ENCODE measurements at regions not wholly inside any gene's neighbourhood (a gene's known extent, or its start where the extent isn't known, plus 50 kb on each side); places are given as distances from the start of the nearest gene placed in this dataset.

DNA sequence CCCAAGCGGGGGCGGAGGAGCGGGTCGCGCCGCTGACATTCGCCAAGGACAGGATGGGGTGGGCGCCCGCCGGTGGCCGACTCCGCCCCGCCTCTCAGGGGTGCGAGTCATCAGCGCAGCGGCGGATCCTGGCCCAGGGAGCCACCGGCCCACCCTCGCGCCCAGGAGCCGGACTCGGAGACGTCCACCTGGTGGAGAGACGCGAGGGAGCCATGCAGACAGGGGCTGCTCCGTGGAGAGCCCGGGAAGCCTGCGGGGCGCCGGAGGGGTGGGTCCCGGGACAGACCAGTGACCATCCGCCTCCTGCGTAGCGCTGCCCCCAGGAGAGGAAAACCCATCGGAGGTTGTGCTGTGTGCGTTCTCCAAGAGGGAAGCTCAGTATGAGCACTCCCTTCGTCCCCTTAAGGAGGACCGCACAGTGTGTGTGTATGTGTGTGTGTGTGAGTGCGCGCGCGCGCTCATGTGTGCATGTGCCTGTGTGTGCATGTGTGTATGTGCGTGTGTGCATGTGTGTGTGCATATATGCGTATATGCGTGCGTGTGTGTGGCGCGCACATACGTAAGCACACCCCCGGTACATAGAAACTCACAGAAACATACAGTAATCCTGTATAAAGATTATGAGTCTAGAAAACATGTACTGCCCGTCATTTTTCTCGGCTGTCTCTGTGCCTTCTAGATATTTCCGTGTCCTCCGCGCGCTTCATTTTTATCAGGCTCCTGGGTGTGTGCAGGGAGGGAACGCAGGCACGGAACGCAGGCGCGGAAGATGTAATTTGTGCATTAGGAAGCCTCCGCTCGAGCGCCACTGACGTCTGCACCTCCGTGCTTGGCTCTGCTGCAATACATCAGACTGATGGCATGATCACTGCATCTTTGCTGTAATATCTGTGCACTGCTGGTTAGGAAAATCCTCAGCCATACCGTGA is 158.9 kb downstream of the TBXT start:
- peak overlapping the region; percentile 14; the same call in 1 of the 2 replicates for H3K4me3 ChIP-seq (ENCODE audit: control insufficient read depth, low read depth, low read length)
- TF ChIP-seq, protein P1, sequence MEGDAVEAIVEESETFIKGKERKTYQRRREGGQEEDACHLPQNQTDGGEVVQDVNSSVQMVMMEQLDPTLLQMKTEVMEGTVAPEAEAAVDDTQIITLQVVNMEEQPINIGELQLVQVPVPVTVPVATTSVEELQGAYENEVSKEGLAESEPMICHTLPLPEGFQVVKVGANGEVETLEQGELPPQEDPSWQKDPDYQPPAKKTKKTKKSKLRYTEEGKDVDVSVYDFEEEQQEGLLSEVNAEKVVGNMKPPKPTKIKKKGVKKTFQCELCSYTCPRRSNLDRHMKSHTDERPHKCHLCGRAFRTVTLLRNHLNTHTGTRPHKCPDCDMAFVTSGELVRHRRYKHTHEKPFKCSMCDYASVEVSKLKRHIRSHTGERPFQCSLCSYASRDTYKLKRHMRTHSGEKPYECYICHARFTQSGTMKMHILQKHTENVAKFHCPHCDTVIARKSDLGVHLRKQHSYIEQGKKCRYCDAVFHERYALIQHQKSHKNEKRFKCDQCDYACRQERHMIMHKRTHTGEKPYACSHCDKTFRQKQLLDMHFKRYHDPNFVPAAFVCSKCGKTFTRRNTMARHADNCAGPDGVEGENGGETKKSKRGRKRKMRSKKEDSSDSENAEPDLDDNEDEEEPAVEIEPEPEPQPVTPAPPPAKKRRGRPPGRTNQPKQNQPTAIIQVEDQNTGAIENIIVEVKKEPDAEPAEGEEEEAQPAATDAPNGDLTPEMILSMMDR (IDR thresholded peaks at IDR 0.05; ENCODE audit: control insufficient read depth, insufficient read depth, low read depth, low read length, missing control alignments) = no peak
- DNase-seq (ENCODE audit: low read depth) = no peak

DNA sequence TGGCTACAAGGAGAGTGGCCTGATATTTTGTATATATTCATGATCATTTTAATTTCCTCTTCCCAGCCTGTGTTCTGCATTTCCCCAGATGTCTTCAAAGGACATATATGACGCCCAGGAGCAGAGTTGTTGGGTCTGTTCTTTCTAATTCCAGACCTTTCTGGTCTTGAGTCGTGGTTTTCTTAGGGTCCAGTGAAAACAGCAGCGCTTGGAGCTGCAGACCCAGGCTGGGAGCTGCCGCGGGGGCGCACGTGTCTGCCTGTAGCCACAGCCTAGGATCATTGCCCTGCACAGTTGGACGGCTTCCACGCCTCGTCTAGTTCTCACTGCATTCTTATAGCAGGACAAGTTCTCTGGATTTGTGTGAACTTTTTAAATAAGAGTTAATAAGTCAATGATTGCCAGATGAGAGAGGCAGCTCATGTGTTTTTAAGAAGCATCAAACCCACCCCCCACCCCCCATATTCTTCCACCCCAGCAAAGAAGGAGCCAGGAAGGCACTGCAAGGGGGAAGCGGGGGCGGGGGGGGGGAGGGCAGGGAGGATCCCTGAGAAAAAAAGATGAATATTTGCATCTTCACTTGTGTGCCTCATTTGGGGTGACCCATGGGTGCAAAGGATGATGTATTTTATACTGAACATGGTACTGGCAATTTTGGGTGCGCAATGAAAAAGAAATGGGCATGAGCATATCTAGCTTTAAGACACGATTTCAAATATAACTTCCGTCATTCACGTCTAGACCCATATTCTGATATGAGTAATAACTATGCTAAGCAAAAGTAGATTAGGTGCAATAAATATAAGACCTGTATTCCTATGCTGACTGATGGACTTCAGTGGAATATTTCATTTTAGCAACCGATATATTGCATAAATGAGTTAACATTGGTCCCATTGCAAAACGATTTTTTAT is 160.0 kb downstream of the TBXT start:
- TF ChIP-seq, protein P1 (IDR thresholded peaks at IDR 0.05; ENCODE audit: control insufficient read depth, insufficient read depth, low read depth, low read length, missing control alignments) = no peak
- H3K4me3 ChIP-seq (ENCODE audit: control insufficient read depth, low read depth, low read length) = no peak overlapping the region
- no peak for DNase-seq (ENCODE audit: low read depth)

DNA sequence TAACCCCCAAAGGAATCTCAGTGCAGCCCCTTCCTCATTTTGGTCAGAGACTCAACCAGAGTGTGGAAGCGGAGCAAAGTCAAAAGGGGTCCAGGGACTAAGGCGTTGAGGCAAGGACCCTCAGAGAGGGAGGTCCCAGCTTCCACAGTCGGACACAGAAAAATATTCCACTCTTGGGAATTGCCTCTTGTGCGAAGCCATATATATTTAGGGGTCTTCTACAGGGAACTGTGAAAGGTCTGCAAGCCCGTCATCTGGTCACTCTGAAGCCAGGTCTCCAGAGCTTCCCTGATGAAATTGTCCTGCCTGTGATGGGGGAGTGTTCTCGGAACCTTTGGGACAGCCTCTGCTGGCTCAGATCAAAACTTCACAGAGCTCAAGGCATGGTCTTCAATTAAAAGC is 160.8 kb downstream of the TBXT start:
- DNase-seq (ENCODE audit: low read depth) = no peak
- TF ChIP-seq, protein P1 (IDR thresholded peaks at IDR 0.05; ENCODE audit: control insufficient read depth, insufficient read depth, low read depth, low read length, missing control alignments) = no peak
- H3K4me3 ChIP-seq (ENCODE audit: control insufficient read depth, low read depth, low read length) = no peak overlapping the region

DNA sequence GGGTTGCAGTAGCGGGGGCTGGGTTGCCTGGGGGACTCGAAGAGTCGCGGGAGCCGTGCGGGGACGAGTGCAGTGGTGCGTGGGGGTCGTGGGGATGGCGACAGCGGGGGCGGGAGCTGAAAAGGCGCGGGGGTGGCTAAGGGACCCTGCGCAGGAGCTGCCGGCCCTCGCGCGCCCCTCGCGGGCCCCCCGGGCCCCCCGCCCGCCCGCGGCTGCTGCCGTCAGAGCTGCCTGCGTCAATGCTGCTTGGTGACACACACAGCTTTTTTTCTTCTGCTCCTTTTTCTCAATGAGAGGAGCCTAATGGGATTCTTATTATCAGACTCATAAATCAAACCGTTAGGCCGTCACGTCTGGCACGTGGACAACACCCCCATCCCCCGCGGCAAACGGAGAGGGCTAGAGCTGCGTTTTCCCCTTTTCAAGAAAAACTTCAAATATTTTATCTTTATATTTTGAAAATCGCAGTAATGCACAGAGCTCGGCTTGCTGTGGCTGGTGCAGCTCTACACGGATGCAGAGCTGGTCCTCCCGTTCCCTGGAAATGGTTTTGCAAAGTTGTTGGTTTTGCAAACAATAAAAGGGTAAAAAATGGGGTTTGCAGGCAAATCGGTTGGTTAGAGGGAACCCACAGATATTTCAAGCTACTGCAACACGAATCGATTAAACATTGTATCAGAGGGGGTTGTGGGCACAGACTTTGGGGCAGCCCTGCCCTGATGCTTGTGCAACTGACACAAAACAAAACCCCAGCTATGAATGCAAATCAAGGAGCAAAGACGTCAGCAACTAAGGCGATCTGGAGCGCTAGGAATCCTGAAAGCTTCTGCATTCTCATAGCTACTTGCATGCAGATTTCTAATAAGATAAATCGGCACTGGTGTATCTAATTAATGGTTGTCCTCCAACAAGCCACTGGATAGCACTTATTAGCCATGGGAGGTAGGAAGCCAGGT is 161.4 kb downstream of the TBXT start:
- no peak for DNase-seq (ENCODE audit: low read depth)
- TF ChIP-seq, protein P1 (IDR thresholded peaks at IDR 0.05; ENCODE audit: control insufficient read depth, insufficient read depth, low read depth, low read length, missing control alignments) = no peak
- H3K4me3 ChIP-seq (ENCODE audit: control insufficient read depth, low read depth, low read length) = no peak overlapping the region; the same call in 1 of the 2 replicates

DNA sequence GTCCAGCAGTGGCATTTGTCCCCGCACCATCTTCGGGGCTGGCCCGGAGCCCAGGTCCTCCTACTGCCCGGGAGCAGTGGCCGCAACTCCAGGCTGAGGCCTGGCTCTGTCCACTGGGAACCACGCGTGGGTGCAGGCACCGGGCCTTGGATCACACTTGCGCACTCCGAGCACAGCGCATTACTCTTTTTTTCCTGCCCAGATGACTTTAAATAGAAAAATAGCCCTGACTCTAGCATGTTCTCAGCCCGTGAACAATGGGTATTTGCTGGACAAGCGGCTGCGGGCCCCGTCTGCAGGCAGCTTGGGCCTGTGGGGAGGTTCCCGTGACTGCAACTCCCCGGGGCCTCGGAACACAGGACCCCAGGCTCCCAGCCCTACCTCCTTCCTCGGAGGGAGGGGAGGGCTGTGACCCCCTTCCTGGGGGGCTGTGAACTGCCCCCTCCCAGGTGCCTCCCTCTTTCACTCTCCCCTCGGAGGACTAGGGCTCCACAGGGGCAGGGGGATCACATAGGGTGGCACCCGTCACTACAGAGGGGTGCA is 162.2 kb downstream of the TBXT start:
- DNase-seq (ENCODE audit: low read depth) = no peak
- no peak overlapping the region; the same call in 1 of the 2 replicates for H3K4me3 ChIP-seq (ENCODE audit: control insufficient read depth, low read depth, low read length)
- TF ChIP-seq, protein P1 (IDR thresholded peaks at IDR 0.05; ENCODE audit: control insufficient read depth, insufficient read depth, low read depth, low read length, missing control alignments) = no peak

Measured in AG09309 (cell line).